ENCODE measurements at regions not wholly inside any gene's neighbourhood (a gene's known extent, or its start where the extent isn't known, plus 50 kb on each side); places are given as distances from the start of the nearest gene placed in this dataset.

- TF ChIP-seq EZH2 (IDR thresholded peaks at IDR 0.05; ENCODE audit: borderline replicate concordance, low read depth, low read length, poor library complexity, severe bottlenecking) (no peak), CTCF (conservative IDR thresholded peaks at IDR 0.05; ENCODE audit: low read depth, low read length) (no peak)
These were observed 103.1 kb upstream of the KAZN start for GRCh38 chr1:14495381-14495780.

All from A673 (cell line).